ENCODE measurements at regions not wholly inside any gene's neighbourhood (a gene's known extent, or its start where the extent isn't known, plus 50 kb on each side); places are given as distances from the start of the nearest gene placed in this dataset.

- ATAC-seq, result no peak
- Mint-ChIP-seq H3K27ac (no peak overlapping the region), H3K36me3 (no peaks in the 10 kb centered on the region), H3K9me3 (no peaks in the 10 kb centered on the region)
- no peak for DNase-seq (ENCODE audit: low spot score in 2 of 2)
Measured at GRCh38 chr18:47635416-47635815, 295.0 kb downstream of the SMAD2 start.

- H3K27ac Mint-ChIP-seq, result no peak overlapping the region
- no peak for DNase-seq (ENCODE audit: low spot score in 2 of 2)
- H3K36me3 Mint-ChIP-seq, result no peaks in the 10 kb centered on the region
- no peaks in the 10 kb centered on the region for H3K9me3 Mint-ChIP-seq
- ATAC-seq, result no peak
Measured at GRCh38 chr18:47632970-47633635, 297.4 kb downstream of the SMAD2 start.

DNA sequence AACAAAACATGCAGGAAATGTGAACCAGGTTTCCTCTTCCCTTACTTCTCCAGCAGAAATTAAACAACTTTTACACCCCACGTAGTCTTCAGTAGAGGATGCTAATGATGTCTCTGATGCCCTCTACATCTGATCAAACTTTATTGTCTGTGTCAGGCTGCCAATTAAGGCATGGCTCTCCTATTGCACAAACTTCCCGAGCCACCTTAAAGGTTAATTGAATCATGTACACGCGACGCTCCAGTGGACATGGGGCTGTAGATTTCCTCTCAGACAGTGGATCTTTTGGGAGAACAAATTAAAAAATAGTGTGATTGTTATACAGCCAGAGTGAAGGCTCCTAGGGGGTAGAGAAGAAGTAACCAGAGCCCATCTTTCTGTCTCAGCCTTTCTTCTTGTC, 301.6 kb downstream of the SMAD2 start:
- ATAC-seq, result no peak
- Mint-ChIP-seq H3K9me3 (no peaks in the 10 kb centered on the region), H3K36me3 (no peaks in the 10 kb centered on the region), H3K27ac (no peak overlapping the region)
- DNase-seq (ENCODE audit: low spot score in 2 of 2), result no peak

DNA sequence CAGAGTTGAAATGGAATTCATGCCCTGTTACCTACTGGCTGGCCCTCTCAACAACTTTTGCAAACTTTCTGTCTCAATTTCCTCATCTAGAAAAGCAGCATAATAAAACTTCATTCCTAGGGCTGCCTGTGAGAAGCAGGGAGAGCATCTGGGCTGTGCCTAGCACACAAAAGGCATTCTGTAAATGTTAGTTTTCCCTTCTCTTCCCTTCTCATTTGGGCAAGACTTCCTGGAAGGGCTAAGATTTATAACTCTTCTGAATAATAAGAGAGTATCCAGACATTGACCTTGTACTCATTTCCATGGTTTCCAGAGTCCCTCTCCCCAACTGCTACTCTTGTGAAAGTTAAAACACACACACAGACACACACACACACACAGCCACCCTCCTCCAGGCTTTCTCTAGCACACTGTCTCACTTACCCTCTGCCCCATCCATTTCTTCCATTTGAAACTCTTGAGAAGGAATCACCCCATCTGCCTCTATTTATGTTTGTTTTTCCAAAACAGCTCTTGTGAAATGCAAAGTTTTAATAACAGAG, 302.1 kb downstream of the SMAD2 start:
- Mint-ChIP-seq H3K27ac (no peak overlapping the region), H3K36me3 (no peaks in the 10 kb centered on the region), H3K9me3 (no peaks in the 10 kb centered on the region)
- DNase-seq (ENCODE audit: low spot score in 2 of 2) (no peak), ATAC-seq (no peak)

- no peak for DNase-seq (ENCODE audit: low spot score in 2 of 2)
- ATAC-seq, result no peak
- Mint-ChIP-seq H3K36me3 (no peaks in the 10 kb centered on the region), H3K9me3 (no peaks in the 10 kb centered on the region), H3K27ac (no peak overlapping the region)
Measured at GRCh38 chr18:47627030-47627429, 303.4 kb downstream of the SMAD2 start.

DNA sequence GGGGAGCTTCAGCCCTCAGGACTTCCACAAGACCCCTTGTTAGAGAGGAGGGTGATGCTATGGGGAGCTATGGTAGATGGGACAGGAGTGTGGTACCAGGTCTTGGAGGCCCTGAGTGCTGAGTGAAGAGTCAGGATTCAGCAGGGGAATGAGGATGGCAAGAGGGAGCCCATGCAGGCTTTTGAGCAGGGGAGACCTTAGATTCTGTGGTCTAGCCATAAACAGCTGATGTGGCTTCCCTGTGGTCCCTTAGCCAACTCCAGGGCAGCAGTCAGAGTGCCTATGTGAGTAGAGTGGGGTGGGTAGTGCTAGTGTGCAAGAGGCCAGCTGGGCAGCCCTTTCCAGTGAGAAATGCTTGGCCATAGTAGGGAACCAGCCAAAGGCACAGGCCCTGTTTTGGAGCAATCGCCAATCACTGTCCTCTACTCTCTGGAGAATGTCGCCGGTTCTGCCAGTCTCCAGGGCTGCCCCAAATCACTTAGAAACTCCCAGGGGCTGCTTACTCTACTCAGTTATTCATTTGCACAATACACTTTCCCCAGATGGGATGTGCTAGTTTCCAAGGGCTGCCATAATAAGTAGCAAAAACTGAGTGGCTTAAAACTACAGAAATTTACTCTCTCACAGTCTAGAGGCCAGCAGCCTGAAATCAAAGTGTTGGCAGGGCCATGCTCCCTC, 310.5 kb downstream of the SMAD2 start:
- no peak overlapping the region for H3K27ac Mint-ChIP-seq
- DNase-seq (ENCODE audit: low spot score in 2 of 2) (no peak), ATAC-seq (no peak)
- H3K36me3 Mint-ChIP-seq, result no peaks in the 10 kb centered on the region
- no peaks in the 10 kb centered on the region for H3K9me3 Mint-ChIP-seq

- H3K9me3 Mint-ChIP-seq, result no peaks in the 10 kb centered on the region
- DNase-seq (ENCODE audit: low spot score in 2 of 2) (no peak), ATAC-seq (no peak)
- H3K27ac Mint-ChIP-seq, result no peak overlapping the region
- H3K36me3 Mint-ChIP-seq, result no peaks in the 10 kb centered on the region
Measured at GRCh38 chr18:47618758-47619157, 311.7 kb downstream of the SMAD2 start.

- ATAC-seq, result no peak
- DNase-seq (ENCODE audit: low spot score in 2 of 2), result no peak
- Mint-ChIP-seq H3K36me3 (no peaks in the 10 kb centered on the region), H3K27ac (no peak overlapping the region), H3K9me3 (peaks cover 9% of the 10 kb centered on the region in 2 donors)
Measured at GRCh38 chr18:47615043-47615442, 315.4 kb downstream of the SMAD2 start.

DNA sequence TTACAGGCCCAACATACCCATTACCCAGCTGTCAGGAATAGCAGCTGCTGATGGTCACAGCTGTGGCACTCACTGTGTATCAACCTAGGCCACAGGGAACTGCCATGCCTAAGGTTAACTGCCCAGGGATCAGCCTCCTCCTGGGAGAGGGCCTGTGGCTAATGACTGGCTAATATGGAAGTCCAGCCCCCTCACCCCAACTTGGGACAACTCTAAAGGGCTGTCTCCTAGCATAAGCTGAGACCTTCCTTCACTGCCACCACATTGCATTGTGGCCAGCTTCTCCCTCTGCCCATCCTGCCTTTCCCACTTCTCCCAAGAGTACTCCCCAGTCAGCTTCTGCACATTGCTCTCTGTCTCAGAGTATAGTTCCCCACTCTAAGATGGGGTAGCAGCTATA, 316.5 kb downstream of the SMAD2 start:
- H3K9me3 Mint-ChIP-seq, result peaks cover 9% of the 10 kb centered on the region in 2 donors
- no peak for ATAC-seq
- no peak for DNase-seq (ENCODE audit: low spot score in 2 of 2)
- no peak overlapping the region for H3K27ac Mint-ChIP-seq
- no peaks in the 10 kb centered on the region for H3K36me3 Mint-ChIP-seq

GRCh38 chr18:47611649-47612048, 318.8 kb downstream of the SMAD2 start:
- Mint-ChIP-seq H3K27ac (no peak overlapping the region), H3K36me3 (no peaks in the 10 kb centered on the region), H3K9me3 (peaks cover 9 to 13% of the 10 kb centered on the region in 2 donors)
- ATAC-seq (no peak), DNase-seq (ENCODE audit: low spot score in 2 of 2) (no peak)

DNA sequence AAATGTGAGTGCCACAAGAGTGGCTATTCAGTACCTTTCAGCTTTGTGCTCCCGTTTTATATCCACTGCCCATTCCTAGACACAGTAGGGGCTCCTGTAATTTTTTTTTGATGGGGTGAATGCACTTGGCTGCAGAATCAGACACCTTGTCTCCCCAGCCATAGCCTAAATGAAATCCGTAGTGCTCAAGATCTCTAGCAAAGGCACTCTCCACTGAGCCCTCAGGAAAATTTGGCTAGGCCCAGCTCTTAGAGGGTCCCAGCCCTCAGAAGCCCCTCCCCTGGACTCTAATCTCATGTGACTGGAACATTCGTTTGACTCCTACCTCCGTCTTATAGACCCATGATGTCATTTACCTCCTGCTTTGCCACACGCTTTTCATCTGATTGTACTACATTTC, 323.9 kb downstream of the SMAD2 start:
- Mint-ChIP-seq H3K36me3 (no peaks in the 10 kb centered on the region), H3K9me3 (peaks cover 8 to 12% of the 10 kb centered on the region in 2 donors), H3K27ac (no peak overlapping the region)
- no peak for ATAC-seq
- no peak for DNase-seq (ENCODE audit: low spot score in 2 of 2)

GRCh38 chr18:47605093-47605492, 325.4 kb downstream of the SMAD2 start:
- no peak for ATAC-seq
- DNase-seq (ENCODE audit: low spot score in 2 of 2), result no peak
- Mint-ChIP-seq H3K27ac (no peak overlapping the region), H3K9me3 (peaks cover 0 to 9% of the 10 kb centered on the region in 2 donors), H3K36me3 (no peaks in the 10 kb centered on the region)

- H3K9me3 Mint-ChIP-seq, result peaks cover 0 to 9% of the 10 kb centered on the region in 2 donors
- H3K36me3 Mint-ChIP-seq, result no peaks in the 10 kb centered on the region
- DNase-seq (ENCODE audit: low spot score in 2 of 2), result no peak
- H3K27ac Mint-ChIP-seq, result no peak overlapping the region
- ATAC-seq, result no peak
Measured at GRCh38 chr18:47604021-47604420, 326.4 kb downstream of the SMAD2 start.

DNA sequence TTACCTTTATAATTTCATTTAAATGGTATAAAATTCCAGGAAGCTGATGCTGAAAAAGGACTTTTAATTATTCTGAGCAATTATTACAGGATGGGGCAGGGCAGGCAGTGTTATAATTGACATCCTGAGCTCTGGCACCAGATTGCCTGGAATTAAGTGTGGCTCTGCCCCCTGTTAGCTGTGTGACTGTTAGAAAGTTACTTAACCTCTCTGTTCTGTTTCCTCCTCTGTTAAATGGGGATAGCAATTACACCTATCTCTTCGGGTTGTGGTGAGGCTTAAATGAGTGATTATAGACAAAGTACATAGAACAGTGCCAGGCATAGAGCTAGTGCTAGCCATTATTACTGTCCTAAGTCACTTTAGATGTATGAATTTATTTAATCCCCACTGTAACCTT, 327.3 kb downstream of the SMAD2 start:
- no peak overlapping the region for H3K27ac Mint-ChIP-seq
- ATAC-seq, result no peak
- DNase-seq (ENCODE audit: low spot score in 2 of 2), result no peak
- no peaks in the 10 kb centered on the region for H3K36me3 Mint-ChIP-seq
- peaks cover 0 to 5% of the 10 kb centered on the region in 2 donors for H3K9me3 Mint-ChIP-seq

GRCh38 chr18:47602273-47602897, 328.1 kb downstream of the SMAD2 start:
- ATAC-seq (no peak), DNase-seq (ENCODE audit: low spot score in 2 of 2) (no peak)
- peaks cover 0 to 5% of the 10 kb centered on the region in 2 donors for H3K9me3 Mint-ChIP-seq
- no peaks in the 10 kb centered on the region for H3K36me3 Mint-ChIP-seq
- H3K27ac Mint-ChIP-seq, result no peak overlapping the region

DNA sequence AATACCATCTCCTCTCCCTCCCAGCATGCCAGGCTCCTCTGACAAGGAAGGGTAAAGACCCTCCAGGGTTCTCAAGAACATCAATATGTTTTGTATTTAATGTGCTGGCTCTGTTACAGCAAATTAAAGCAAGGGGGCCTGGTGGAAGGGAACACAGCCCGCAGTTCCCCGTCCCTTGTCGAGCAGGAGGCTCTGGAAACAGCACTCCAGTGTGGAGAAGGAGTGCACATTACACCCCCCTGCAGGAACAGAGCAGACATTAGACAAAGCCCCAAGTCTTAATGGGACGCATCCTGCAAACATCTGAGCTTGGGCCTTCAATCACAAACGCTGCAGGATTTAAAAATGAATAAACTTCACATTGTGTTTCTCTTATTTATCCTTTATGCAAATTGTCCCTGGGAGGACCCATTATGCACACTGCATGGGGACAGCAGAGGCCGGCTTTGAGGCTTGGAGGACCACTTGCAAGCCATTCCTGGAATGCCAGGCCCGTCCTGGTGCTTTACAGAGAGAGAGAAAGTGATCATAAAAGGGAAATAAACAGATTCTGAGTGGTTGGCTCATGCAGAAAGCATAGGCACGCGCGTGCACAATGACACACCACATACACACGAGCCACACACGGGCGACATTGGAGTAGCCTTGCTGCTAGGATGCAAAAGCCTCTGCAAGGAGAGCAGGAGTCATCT, 328.7 kb downstream of the SMAD2 start:
- no peak for ATAC-seq
- peaks cover 0 to 5% of the 10 kb centered on the region in 2 donors for H3K9me3 Mint-ChIP-seq
- H3K27ac Mint-ChIP-seq, result no peak overlapping the region

More for the DNA sequence above, 328.7 kb downstream of the SMAD2 start:
- DNase-seq (ENCODE audit: low spot score in 2 of 2), result no peak
- no peaks in the 10 kb centered on the region for H3K36me3 Mint-ChIP-seq

All from activated naive CD4-positive, alpha-beta T cell treated with anti-CD3 and anti-CD28 coated beads, Interleukin-2, amount 50 U/mL, for 72 hours (primary cell).